Ammon's horn (tissue), 1 donor: ENCODE measurements at regions not wholly inside any gene's neighbourhood (a gene's known extent, or its start where the extent isn't known, plus 50 kb on each side); places are given as distances from the start of the nearest gene placed in this dataset.
"Not testable (repeated sequence)": the region's sequence is repeated elsewhere in the genome, so short reads cannot be mapped to it uniquely, and the experiment has no call there.

ENCODE experiments used
- DNase-seq: peaks from one replicate; pipeline ENCODE4 v3.0.0-alpha.2; 2016; ENCODE audit warnings: low spot score

DNA sequence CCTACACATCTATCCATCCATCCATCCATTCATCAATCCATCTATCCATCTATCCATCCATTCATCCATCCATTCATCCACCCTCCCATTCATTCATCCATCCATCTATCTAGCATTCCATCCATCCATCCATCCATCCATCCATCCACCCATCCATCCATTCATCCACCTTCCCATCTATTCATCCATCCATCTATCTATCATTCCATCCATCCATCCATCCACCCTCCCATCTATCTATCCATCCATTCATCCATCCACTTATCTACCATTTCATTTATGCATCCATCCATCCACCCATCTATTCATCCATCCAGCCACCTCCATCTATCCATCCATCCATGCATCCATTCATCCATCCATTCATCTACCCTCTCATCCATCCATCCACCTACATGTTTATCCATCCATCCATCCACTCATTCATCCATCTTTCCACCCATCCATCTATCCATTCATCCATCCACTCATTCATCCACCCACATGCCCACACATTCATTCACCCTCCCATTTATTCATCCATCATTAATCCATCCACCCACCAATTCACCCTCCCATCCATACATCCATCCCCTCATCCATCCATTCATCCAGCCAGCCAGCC, 258.5 kb downstream of the CRLF2 start:
- DNase-seq, result no peak

DNA sequence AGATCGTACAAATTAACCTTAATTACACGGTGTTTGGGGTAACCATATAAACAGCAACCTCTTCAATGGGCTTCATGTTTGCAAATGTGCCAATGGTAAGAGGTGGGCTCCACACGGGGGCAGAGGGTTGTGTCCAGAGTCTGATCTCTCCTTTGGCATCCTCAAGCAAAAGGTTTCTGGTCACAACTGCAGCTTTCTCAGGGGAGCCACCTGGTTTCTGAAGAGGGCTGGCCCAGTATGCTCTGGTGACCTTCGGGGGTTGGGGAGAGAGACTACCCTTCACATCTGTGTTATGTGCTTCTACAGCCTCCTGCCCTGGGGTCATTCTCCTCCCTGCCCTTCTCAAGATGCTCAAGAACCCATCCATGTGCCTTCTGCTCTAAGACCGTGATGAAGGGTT, 259.6 kb downstream of the CRLF2 start:
- no peak for DNase-seq

DNA sequence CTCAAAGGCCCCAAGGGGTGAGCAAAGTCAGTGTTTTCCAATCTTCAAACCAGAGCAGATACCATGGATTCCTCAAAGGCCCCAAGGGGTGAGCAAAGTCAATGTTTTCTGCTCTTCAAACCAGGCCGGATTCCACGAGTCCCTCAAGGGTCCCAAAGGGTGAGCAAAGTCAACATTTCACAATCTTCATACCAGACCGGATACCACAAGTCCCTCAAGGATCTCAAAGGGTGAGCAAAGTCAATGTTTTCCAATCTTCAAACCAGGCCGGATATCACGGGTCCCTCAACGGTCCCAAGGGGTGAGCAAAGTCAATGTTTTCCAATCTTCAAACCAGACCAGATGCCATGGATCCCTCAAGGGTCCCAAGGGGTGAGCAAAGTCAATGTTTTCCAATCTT, 265.2 kb downstream of the CRLF2 start:
- not testable (repeated sequence) for DNase-seq

DNA sequence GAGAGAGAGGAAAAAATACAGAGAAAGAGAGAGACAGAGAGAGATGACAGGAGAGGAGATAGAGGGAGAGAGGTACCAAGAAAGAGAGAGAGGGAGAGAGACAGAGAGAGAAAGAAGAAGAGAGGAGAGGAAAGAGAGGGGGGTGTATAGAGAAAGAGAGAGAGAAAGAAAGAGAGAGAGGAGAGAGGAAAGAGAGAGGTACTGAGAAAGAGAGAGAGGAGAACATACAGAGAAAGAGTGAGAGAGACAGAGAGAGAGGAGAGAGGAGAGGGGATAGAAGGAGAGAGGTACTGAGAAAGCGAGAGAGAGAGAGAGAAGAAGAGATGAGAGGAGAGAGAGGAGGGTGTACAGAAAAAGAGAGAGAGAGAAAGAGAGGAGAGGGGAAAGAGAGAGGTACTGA, 269.4 kb downstream of the CRLF2 start:
- DNase-seq, result no peak

DNA sequence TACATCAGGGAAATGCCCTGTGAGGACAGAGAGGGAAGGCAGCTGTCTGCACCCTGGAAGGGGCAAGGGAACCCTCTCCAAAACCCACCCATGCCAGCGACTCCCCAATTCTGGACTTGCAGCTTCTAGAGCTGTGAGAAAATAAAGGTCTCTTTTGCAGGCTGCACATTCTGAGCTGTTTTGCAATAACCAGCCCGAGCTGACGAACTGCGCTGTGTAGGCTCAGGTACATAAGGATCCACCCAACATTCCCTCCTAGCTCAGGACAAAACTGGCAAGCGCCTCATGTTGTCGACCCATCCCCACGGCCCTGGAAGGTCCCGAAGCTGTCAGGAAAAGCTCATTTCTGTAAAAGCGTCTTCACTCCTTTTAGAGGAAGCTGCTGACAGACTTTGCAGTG, 271.8 kb downstream of the CRLF2 start:
- DNase-seq, result no peak

DNA sequence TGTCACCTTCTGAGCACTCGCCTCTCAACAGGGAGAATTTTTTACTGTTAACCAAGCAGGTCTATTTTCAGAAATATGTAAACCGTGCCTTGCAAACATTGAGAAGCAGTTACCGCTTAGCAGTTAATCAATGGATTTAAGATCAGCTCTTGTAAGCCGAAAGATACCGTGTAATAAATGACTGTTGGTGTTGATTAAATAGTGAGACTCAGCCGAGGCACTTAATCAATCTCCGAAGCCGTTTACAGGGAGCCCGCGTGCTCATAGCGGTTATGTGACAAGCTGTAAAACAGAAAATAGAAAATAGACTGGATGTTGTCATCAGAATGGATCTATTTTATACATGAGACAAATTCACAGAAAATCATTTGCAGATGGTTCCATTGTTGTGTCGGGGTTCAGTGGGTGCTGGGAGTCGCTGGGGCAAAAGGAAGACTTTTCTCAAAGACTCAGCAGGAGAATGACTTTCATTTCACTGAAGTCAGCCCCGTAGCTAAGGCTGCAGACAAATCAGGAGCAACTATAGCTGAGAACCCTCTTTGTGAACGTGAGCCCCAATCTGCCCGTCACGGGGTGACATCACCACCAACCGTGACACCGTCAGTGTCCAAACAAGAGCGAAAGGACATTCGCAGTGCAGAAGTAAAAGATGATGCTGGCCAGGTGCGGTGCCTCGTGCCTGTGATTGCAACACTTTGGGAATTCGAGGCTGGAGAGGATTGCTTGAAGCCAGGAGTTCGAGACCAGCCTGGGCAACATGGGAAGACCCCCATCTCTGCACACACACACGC, 275.3 kb downstream of the CRLF2 start:
- DNase-seq, result no peak

DNA sequence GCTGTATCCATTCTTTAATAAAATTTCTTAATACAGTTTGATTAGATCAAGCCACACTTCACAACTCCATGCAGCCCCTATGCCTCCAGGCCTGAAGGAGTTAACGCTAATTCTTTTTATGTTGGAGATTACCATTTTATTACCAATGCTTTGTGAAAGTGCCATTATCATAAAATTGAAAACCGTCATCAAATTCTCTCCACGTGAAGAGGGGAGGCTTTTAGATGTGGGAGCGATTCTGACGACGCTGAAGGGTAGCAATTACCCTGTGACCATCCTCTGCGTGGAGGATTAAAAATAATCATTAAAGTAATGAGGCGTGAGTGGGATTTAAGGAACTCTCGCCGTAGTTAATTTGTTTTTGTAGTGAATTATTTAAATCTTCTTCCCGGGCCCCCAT, 278.8 kb downstream of the CRLF2 start:
- DNase-seq, result no peak

DNA sequence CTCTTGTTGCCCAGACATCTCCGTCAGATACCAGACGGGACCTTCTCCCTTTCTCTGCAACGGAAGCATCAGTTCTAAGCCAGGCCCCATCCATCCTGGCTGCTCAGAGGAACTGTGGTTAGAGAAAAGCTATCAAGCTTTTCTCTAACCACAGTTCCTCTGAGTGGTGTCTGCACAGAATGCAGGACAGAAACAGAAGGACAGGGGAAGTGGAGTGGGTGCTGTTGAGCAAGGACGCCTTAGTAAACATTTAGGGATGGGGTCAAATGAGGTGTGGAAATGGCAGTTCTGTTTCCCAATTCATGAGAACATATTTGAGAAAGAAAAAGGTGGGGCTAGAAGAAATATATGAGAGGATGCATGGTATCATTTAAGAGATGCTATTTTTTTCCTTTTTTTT, 283.8 kb downstream of the CRLF2 start:
- DNase-seq, result no peak

DNA sequence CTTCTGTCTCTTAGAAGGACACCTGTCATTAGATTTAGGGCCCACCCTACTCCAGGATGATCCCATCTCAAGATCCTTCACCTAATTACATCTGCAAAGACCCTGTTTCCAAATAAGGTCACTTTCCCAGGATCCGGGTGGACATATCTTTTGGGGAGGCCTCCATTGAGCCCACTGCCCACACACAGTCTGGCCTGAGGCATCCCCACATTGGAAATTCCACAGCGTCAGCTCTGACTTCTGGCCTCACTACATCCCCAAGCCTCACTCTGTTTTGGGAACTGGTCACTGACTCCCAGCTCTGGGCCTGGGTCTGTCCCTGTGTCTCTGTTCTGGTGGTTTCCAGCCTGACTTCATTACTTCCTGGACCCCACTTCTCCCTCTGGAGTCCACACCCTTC, 285.5 kb downstream of the CRLF2 start:
- DNase-seq, result no peak

DNA sequence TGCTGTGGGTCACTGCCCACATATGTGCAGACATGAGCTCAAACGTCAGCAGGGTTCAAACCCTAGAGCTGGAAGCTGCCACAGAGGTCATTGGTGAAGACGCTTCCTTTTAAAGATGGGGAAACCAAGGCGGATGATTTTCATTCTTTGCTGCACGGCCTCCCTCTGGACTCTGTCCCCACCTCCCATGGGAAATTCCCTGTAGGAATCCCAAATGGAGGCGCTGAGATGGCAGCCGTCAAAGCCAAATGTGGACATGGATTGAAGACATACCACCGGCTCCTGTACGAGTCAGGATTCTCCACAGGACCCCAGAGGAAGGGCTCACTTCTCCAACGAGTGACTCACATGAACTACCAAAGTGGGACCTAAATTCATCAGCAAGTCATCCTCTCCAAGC, 286.4 kb downstream of the CRLF2 start:
- DNase-seq, result no peak

DNA sequence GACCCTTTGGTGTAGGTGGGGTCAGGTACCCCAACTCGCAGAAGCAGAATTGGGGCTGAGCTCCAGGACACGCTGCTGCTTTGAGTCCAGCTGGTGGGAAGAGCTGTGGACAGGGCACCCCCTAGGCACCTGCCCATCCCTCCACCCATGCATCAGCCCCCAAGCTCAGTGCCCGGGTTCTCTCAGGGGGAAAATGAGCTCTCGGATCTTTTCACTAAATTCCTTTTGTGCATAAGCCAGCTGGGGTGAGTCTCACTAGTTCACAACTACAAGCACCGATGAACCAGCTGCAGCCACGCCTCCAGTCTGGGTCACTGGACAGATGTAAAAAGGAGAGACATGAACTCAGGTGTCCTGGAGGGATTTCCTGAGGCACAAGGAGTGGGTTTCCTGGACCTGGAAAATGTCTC, 286.8 kb downstream of the CRLF2 start:
- DNase-seq, result no peak

DNA sequence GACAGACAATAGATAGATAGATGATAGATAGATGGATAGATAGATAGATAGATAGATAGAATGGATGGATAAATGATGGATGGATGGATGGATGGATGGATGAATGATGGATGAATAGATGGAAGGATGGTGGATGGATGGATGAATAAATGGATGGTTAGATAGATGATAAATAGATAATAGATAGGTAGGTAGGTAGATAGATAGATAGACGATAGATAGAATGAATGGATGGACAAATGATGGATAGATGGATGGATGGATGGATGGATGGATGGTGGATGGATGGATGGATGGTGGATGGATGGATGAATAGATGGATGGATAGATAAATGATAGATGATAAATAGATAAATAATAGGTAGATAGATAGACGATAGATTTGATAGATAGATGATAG, 287.4 kb downstream of the CRLF2 start:
- no peak for DNase-seq

DNA sequence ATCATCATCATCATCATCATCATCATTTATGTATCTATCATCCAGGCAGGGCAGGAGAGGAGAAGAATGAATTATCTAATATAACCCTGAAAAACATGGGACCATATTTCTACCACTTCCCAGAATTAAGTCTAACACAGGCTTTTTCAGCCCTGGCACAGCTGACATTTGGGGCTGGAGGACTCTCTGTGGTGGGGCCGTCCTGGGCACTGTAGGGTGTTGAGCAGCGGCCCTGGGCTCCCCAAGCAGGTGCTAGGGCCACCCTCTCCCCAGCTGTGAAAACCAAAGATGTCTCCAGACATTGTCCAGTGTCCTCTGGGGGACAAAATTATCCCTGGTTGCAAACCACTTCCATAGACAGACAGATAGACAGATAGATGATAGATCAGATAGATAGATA, 288.4 kb downstream of the CRLF2 start:
- DNase-seq, result no peak

DNA sequence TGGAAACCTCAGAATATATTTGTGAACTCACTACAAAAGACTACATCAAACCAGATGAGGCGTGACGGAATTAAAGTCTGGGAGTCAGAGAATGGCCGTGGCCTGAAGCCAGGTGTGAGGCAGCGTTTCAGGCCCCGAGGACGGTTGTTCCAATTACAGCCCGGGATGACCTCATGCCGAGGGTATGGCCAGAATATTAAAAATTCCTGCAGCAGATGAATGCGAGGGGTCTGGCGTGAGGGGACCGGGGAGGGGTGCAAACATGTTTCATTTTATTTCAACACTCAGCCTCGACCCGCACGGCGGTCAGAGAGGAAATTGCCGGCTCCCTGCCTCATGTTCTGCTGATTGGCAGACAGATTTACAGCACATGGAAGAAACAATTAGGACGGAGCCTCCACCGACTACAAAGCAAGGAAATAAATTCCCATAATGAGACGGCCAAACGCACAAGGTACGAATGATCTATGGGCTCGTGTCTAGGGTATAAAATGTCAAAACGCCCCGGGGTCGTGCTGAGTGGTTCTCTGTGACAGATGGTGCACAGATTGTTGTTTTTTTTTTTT, 289.7 kb downstream of the SHOX start:
- DNase-seq, result no peak

DNA sequence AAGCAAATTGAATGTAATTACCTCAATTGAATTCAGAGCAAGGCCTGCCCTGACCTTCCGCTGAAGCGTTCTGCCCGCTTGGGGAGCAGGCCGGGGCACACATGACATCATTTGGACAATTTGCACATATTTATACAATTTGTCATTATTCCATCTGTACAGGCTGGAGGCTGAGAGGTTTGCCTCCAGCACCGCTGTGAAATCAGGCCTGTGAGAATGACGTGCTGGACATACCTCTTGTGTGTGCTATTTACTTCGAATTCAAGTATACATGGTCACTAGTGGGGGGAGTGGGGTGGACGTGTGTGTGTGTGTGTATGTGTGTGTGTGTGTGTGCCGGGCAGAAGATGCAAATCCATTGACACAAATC, 285.6 kb downstream of the SHOX start:
- DNase-seq, result no peak

DNA sequence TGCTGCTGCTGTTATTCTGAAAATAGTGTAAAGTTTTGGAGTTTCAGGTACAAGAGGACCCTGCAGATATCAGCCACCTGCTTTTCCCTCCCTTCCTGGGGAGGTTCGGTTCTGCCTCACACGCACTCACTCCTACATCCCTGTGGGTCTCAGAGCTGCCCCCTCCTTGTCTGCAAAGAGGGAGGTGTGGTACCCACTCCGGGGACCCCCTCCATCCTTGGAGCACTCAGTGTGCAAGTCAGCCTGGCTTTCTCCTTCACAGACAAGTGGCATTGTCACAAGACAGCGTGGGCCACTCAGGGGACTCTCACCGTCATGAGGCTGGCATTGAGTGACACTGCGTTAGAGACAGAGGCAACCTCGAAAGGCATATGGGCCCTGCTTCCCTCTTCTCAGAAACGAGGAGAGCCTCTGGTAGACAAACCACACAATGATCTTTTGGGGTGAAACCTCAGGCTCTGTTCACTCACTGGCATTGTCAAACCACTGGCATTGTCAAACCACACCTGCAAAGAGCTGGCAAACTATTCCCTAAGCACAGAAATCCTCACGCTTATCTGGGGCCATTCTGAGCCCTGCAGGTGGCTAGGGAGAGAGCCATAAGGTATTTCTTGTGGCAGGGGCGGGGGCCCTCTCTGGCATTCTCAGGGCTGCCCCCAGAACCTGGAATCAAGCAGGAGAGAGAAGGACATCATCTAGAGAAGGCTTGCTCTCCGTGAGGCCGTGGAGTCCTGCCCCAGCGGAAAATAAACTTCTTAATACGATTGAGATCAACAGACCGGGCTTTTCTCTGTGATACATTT, 285.0 kb downstream of the SHOX start:
- no peak for DNase-seq

DNA sequence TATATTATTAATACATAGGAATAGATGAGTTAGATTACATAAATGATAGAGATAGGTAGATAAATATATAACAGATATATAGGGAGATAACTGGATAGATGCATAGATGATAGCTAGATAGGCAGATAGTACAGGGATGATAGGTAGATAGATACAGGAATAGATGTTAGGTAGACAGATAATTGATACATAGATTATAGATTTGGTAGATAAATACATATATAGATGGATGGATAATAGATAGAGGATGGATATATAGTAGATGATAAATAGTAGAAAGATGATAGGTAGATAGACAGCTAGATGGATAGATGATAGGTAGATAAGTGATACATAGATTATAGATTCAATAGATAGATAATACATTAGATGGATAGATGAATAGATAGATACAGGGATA, 283.6 kb downstream of the SHOX start:
- DNase-seq, result no peak

DNA sequence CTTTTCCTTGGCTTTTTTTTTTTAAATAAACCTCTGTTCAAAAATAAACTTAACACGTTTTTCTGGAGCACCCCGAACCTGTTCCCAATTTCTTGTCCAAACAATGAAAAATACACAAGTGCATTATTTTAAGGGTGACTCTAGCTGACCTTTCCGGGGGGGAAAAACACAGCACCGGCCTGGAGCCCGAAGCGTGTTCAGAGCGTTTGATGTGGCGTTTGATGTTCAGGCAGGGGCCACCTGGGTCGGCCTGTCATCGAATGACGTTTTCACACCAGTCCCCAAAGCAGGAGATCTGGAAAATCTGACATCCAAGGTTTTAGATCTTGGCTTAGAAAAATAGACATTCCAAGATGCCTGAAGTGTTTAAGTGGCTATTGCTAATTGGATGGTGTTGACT, 282.1 kb downstream of the SHOX start:
- DNase-seq, result no peak

DNA sequence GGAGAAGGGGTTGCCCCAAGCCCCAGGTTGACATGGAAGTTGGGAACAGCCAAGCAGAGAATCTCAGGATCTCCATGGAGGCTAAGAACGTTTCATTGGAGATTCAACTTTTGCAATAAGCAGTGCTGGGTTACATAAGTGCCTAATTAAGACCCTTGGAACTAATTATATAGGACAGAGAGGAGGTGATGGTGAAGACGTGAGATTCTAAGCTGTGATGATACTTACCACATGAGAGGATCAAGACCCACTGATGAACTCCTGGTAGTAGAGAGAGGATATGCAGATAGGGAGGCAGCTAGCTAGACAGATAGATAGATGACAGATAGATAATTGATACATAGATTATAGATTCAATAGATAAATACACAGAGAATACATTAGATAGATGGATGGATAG, 278.5 kb downstream of the SHOX start:
- DNase-seq, result not testable (repeated sequence)

DNA sequence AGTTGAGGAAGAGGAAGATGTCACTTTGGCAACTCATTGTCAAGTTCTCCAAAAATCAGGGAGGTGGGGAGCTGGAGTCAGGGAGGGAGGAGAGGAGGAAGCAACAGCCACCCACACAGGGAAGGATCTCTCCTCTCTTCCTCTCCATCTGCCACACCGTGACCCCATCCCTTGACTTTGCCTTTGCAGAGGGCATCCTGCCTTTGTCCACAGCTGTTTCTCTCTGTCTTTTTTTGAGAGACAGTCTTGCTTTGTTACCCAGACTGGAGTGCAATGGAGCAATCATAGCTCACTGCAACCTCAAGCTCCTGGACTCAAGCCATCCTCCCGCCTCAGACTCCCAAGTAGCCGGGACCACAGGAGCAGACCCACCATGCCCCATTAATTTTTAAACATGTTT, 276.0 kb downstream of the SHOX start:
- DNase-seq, result no peak

DNA sequence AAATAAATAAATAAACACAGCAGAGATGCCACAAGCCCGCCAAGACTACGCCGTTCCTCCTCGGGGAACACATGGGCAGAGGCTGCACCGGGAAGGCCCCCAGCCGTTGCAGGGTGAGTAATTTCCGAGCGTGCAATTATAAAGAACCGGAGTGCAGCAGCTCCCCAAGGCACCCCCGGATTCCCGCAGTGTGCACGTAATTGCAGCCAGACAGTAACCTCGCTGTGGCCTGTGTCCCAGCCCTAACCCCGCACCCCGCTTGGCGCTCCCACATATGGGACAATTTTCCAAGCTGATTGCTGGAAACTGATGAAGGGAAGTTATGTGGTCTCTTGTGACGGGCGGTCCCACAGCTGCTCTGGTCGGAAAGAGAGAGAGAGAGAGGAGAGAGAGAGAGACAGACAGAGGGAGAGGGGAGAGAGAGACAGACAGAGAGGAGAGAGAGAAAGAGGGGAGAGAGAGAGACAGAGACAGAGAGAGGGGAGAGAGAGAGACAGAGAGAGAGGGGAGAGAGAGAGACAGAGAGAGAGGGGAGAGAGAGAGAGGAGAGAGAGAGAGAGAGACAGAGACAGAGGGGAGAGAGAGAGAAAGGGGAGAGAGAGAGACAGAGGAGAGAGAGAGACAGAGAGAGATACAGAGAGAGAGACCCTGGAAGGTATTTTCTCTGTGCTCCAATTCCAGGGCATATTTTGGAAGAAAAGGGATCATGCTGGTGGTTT, 275.4 kb downstream of the SHOX start:
- no peak for DNase-seq

DNA sequence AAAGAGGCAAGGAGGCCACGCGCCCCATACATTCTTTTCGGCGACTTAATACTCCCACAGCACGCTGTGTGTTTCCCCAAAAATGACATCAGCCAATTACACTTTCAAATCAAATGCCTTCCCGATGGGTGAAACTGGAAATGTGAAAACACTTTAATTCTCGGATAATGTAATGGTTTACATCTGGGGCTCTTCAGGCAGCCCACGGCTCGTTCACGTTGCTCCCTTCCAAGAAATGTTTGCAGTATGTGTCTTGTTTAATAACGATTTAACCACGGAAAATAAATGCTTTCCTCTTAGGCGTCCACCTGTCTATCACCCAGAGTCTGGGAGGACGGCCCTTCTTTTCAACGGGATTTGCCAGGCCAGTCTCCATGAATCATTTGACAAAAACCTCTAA, 272.5 kb downstream of the SHOX start:
- DNase-seq, result no peak
